Karpas-422 (cell line): ENCODE measurements at regions not wholly inside any gene's neighbourhood (a gene's known extent, or its start where the extent isn't known, plus 50 kb on each side); places are given as distances from the start of the nearest gene placed in this dataset.

ENCODE experiments used
- DNase-seq: peaks from one replicate; pipeline ENCODE4 v3.0.0-alpha.2; 2015
- H2AFZ ChIP-seq: fragments of 200-600 bp; sonication (generic); 2 replicates; pipeline ENCODE4 v1.6.1; 2014; ENCODE audit warnings: antibody characterized with exemption, low read length, mixed read lengths
- H3K27ac ChIP-seq: fragments of 200-600 bp; sonication (generic); 2 replicates; pipeline ENCODE4 v1.5.1; 2014; ENCODE audit warnings: mild to moderate bottlenecking, low read length, moderate library complexity
- H3K27me3 ChIP-seq: fragments of 200-600 bp; sonication (generic); 2 replicates; pipeline ENCODE4 v1.6.1; 2014; ENCODE audit warnings: low read length, mixed read lengths
- H3K36me3 ChIP-seq: fragments of 200-600 bp; sonication (generic); 2 replicates; pipeline ENCODE4 v1.6.1; 2014; ENCODE audit warnings: low read length, mixed read lengths; ENCODE audit not compliant: insufficient read depth
- H3K4me1 ChIP-seq: fragments of 200-600 bp; sonication (generic); 2 replicates; pipeline ENCODE4 v1.6.1; 2014; ENCODE audit warnings: mild to moderate bottlenecking, low read length, mixed read lengths
- H3K4me2 ChIP-seq: fragments of 200-600 bp; sonication (generic); 2 replicates; pipeline ENCODE4 v1.6.1; 2014; ENCODE audit warnings: low read length, low read depth, mild to moderate bottlenecking; ENCODE audit not compliant: poor library complexity, severe bottlenecking
- H3K4me3 ChIP-seq: fragments of 200-600 bp; sonication (generic); 2 replicates; pipeline ENCODE4 v1.5.1; 2014; ENCODE audit warnings: mild to moderate bottlenecking, antibody characterized with exemption, low read length, mixed read lengths
- H3K79me2 ChIP-seq: fragments of 200-600 bp; sonication (generic); 2 replicates; pipeline ENCODE4 v1.6.1; 2014; ENCODE audit warnings: mild to moderate bottlenecking, low read length, mixed read lengths
- H3K9ac ChIP-seq: fragments of 200-600 bp; sonication (generic); 2 replicates; pipeline ENCODE4 v1.6.0; 2014; ENCODE audit warnings: low read length
- H3K9me2 ChIP-seq: fragments of 200-600 bp; sonication (generic), shearing (Covaris generic); replicated peaks from 2 replicates; pipeline ENCODE4 v1.6.0; 2014; ENCODE audit warnings: mild to moderate bottlenecking, low read length, moderate library complexity; ENCODE audit not compliant: insufficient read depth
- H3K9me3 ChIP-seq: fragments of 300-700, 200-600 bp; sonication (generic); 2 replicates; pipeline ENCODE4 v1.6.1; 2014; ENCODE audit warnings: low read length, mixed read lengths
- H4K20me1 ChIP-seq: fragments of 200-600 bp; sonication (generic); 2 replicates; pipeline ENCODE4 v1.6.1; 2014; ENCODE audit warnings: mild to moderate bottlenecking, antibody characterized with exemption, low read length, low read depth; ENCODE audit not compliant: insufficient read depth

- no peaks in the 10 kb centered on the region for H3K4me1 ChIP-seq
- no peaks in the 10 kb centered on the region for H3K27me3 ChIP-seq
- H3K79me2 ChIP-seq, result no peaks in the 10 kb centered on the region
- no peak overlapping the region for H3K27ac ChIP-seq
- no peaks in the 10 kb centered on the region for H3K9me3 ChIP-seq
- H3K4me3 ChIP-seq, result no peak overlapping the region
- H3K9ac ChIP-seq, result no peak overlapping the region
- H3K9me2 ChIP-seq, result no peaks in the 10 kb centered on the region
- H3K36me3 ChIP-seq, result no peaks in the 10 kb centered on the region
- no peaks in the 10 kb centered on the region for H4K20me1 ChIP-seq
- H2AFZ ChIP-seq, result no peak overlapping the region
- H3K4me2 ChIP-seq, result no peak overlapping the region
- no peak for DNase-seq
Observed at GRCh38 chr3:18079739-18080138, 337.3 kb upstream of the TBC1D5 start.

- no peak overlapping the region for H2AFZ ChIP-seq
- H3K27me3 ChIP-seq, result no peaks in the 10 kb centered on the region
- H3K27ac ChIP-seq, result no peak overlapping the region
- DNase-seq, result no peak
- H3K4me3 ChIP-seq, result no peak overlapping the region
- H3K9me3 ChIP-seq, result no peaks in the 10 kb centered on the region
- H3K9me2 ChIP-seq, result no peaks in the 10 kb centered on the region
- H4K20me1 ChIP-seq, result no peaks in the 10 kb centered on the region
- no peaks in the 10 kb centered on the region for H3K36me3 ChIP-seq
- no peaks in the 10 kb centered on the region for H3K4me1 ChIP-seq
- no peak overlapping the region for H3K9ac ChIP-seq
- no peak overlapping the region for H3K4me2 ChIP-seq
- no peaks in the 10 kb centered on the region for H3K79me2 ChIP-seq
Observed at GRCh38 chr3:18079062-18079461, 336.6 kb upstream of the TBC1D5 start.

- Histone ChIP-seq H3K27me3 (no peaks in the 10 kb centered on the region), H3K4me3 (no peak overlapping the region), H3K27ac (no peak overlapping the region), H2AFZ (no peak overlapping the region), H3K9me2 (no peaks in the 10 kb centered on the region), H3K4me1 (no peaks in the 10 kb centered on the region), H3K9ac (no peak overlapping the region), H3K79me2 (no peaks in the 10 kb centered on the region), H3K36me3 (no peaks in the 10 kb centered on the region), H3K4me2 (no peak overlapping the region), H3K9me3 (no peaks in the 10 kb centered on the region), H4K20me1 (no peaks in the 10 kb centered on the region)
- no peak for DNase-seq
Observed at GRCh38 chr3:18077128-18077840, 334.9 kb upstream of the TBC1D5 start.

GRCh38 chr3:18076301-18076700 is 333.9 kb upstream of the TBC1D5 start:
- Histone ChIP-seq H3K36me3 (no peaks in the 10 kb centered on the region), H3K9ac (no peak overlapping the region), H3K4me2 (no peak overlapping the region), H3K9me3 (no peaks in the 10 kb centered on the region), H4K20me1 (no peaks in the 10 kb centered on the region), H2AFZ (no peak overlapping the region), H3K4me3 (no peak overlapping the region), H3K4me1 (no peaks in the 10 kb centered on the region), H3K9me2 (no peaks in the 10 kb centered on the region), H3K79me2 (no peaks in the 10 kb centered on the region), H3K27me3 (no peaks in the 10 kb centered on the region), H3K27ac (no peak overlapping the region)
- DNase-seq, result no peak

- Histone ChIP-seq H3K9me3 (no peaks in the 10 kb centered on the region), H3K27me3 (no peaks in the 10 kb centered on the region), H3K27ac (no peak overlapping the region), H3K4me1 (no peaks in the 10 kb centered on the region), H2AFZ (no peak overlapping the region), H3K4me2 (no peak overlapping the region), H3K9me2 (no peaks in the 10 kb centered on the region), H3K79me2 (no peaks in the 10 kb centered on the region), H4K20me1 (no peaks in the 10 kb centered on the region), H3K36me3 (no peaks in the 10 kb centered on the region), H3K4me3 (no peak overlapping the region), H3K9ac (no peak overlapping the region)
- no peak for DNase-seq
Observed at GRCh38 chr3:18075799-18076198, 333.4 kb upstream of the TBC1D5 start.

GRCh38 chr3:18071833-18072232 is 329.4 kb upstream of the TBC1D5 start:
- Histone ChIP-seq H3K4me2 (no peak overlapping the region), H4K20me1 (no peaks in the 10 kb centered on the region), H3K36me3 (no peaks in the 10 kb centered on the region), H3K4me1 (no peaks in the 10 kb centered on the region), H3K9me3 (no peaks in the 10 kb centered on the region), H3K27me3 (no peaks in the 10 kb centered on the region), H3K27ac (no peak overlapping the region), H3K9me2 (no peaks in the 10 kb centered on the region), H3K4me3 (no peak overlapping the region), H3K79me2 (no peaks in the 10 kb centered on the region), H2AFZ (no peak overlapping the region), H3K9ac (no peak overlapping the region)
- DNase-seq, result no peak

- Histone ChIP-seq H3K27ac (no peak overlapping the region), H4K20me1 (no peaks in the 10 kb centered on the region), H3K79me2 (no peaks in the 10 kb centered on the region), H3K4me3 (no peak overlapping the region), H2AFZ (no peak overlapping the region), H3K4me1 (no peaks in the 10 kb centered on the region), H3K9ac (no peak overlapping the region), H3K9me2 (no peaks in the 10 kb centered on the region), H3K27me3 (no peaks in the 10 kb centered on the region), H3K36me3 (no peaks in the 10 kb centered on the region), H3K4me2 (no peak overlapping the region), H3K9me3 (no peaks in the 10 kb centered on the region)
- DNase-seq, result no peak
Observed at GRCh38 chr3:18070944-18071343, 328.5 kb upstream of the TBC1D5 start.

GRCh38 chr3:18070231-18070630 is 327.8 kb upstream of the TBC1D5 start:
- Histone ChIP-seq H3K27me3 (no peaks in the 10 kb centered on the region), H3K36me3 (no peaks in the 10 kb centered on the region), H3K9ac (no peak overlapping the region), H3K27ac (no peak overlapping the region), H3K9me2 (no peaks in the 10 kb centered on the region), H3K4me3 (no peak overlapping the region), H4K20me1 (no peaks in the 10 kb centered on the region), H3K4me1 (no peaks in the 10 kb centered on the region), H3K4me2 (no peak overlapping the region), H3K9me3 (no peaks in the 10 kb centered on the region), H2AFZ (no peak overlapping the region), H3K79me2 (no peaks in the 10 kb centered on the region)
- DNase-seq, result no peak
